22Rv1 (cell line): ENCODE measurements at regions not wholly inside any gene's neighbourhood (a gene's known extent, or its start where the extent isn't known, plus 50 kb on each side); places are given as distances from the start of the nearest gene placed in this dataset.

Experiments
- CTCF ChIP-seq: fragments of 450-650 bp; IDR thresholded peaks from 2 replicates; pipeline ENCODE4 v1.5.1; 2017; ENCODE audit warnings: mild to moderate bottlenecking
- ZFX ChIP-seq: fragments of 450-650 bp; IDR thresholded peaks from 2 replicates; pipeline ENCODE4 v1.6.1; 2017; ENCODE audit warnings: antibody characterized with exemption, borderline replicate concordance

GRCh38 chr4:45716093-45716492 lies 407.8 kb downstream of the GABRG1 start:
- TF ChIP-seq CTCF (no peak), ZFX (no peak)
